OCI-LY3 (cell line): ENCODE measurements at regions not wholly inside any gene's neighbourhood (a gene's known extent, or its start where the extent isn't known, plus 50 kb on each side); places are given as distances from the start of the nearest gene placed in this dataset.

Experiments
- CTCF ChIP-seq: fragments of 200-600, 300-600 bp; sonication (generic); IDR thresholded peaks from 2 replicates; pipeline ENCODE4 v1.5.1; 2014; ENCODE audit warnings: antibody characterized with exemption, low read length, low read depth
- EZH2phosphoT487 ChIP-seq: fragments of 200-600 bp; shearing (Covaris generic); IDR thresholded peaks from 2 replicates; pipeline ENCODE4 v1.6.1; 2018; ENCODE audit warnings: antibody characterized with exemption, mixed run types, low read depth

- TF ChIP-seq CTCF (no peak), EZH2phosphoT487 (no peak)
These were observed 469.6 kb downstream of the NPHP4 start for GRCh38 chr1:5522531-5523145.
